ENCODE measurements at regions not wholly inside any gene's neighbourhood (a gene's known extent, or its start where the extent isn't known, plus 50 kb on each side); places are given as distances from the start of the nearest gene placed in this dataset.

GRCh38 chr9:108333530-108333983, 522.2 kb downstream of the ACTL7B start:
- no peak overlapping the region for H3K9ac ChIP-seq (ENCODE audit: low read depth in 1 of 2, low read length in 2 of 2)
- H3K27me3 ChIP-seq (ENCODE audit: control insufficient read depth in 4 of 4, insufficient read depth in 4 of 4, low read length in 3 of 4), result no peaks in the 10 kb centered on the region
- peaks cover 0 to under 1% (median 0%) of the 10 kb centered on the region in 4 donors for H3K9me3 ChIP-seq (ENCODE audit: control insufficient read depth in 4 of 4, low read length in 3 of 4)
- no peak for DNase-seq (ENCODE audit: low spot score)
- 21% methylated on average over 1 of the region's 1 CpG for WGBS
- no peak overlapping the region for H3K27ac ChIP-seq (ENCODE audit: low read depth in 1 of 2, low read length in 2 of 2)
- no peak for TF ChIP-seq MAX (IDR thresholded peaks at IDR 0.05)
- no peak for TF ChIP-seq REST (IDR thresholded peaks at IDR 0.05)
- TF ChIP-seq, protein P1, sequence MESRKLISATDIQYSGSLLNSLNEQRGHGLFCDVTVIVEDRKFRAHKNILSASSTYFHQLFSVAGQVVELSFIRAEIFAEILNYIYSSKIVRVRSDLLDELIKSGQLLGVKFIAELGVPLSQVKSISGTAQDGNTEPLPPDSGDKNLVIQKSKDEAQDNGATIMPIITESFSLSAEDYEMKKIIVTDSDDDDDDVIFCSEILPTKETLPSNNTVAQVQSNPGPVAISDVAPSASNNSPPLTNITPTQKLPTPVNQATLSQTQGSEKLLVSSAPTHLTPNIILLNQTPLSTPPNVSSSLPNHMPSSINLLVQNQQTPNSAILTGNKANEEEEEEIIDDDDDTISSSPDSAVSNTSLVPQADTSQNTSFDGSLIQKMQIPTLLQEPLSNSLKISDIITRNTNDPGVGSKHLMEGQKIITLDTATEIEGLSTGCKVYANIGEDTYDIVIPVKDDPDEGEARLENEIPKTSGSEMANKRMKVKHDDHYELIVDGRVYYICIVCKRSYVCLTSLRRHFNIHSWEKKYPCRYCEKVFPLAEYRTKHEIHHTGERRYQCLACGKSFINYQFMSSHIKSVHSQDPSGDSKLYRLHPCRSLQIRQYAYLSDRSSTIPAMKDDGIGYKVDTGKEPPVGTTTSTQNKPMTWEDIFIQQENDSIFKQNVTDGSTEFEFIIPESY (IDR thresholded peaks at IDR 0.05), result peak; percentile 35
- TF ChIP-seq, protein P2, sequence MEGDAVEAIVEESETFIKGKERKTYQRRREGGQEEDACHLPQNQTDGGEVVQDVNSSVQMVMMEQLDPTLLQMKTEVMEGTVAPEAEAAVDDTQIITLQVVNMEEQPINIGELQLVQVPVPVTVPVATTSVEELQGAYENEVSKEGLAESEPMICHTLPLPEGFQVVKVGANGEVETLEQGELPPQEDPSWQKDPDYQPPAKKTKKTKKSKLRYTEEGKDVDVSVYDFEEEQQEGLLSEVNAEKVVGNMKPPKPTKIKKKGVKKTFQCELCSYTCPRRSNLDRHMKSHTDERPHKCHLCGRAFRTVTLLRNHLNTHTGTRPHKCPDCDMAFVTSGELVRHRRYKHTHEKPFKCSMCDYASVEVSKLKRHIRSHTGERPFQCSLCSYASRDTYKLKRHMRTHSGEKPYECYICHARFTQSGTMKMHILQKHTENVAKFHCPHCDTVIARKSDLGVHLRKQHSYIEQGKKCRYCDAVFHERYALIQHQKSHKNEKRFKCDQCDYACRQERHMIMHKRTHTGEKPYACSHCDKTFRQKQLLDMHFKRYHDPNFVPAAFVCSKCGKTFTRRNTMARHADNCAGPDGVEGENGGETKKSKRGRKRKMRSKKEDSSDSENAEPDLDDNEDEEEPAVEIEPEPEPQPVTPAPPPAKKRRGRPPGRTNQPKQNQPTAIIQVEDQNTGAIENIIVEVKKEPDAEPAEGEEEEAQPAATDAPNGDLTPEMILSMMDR (IDR thresholded peaks at IDR 0.05; ENCODE audit: low read depth, low read length, missing input control), result no peak
- TF ChIP-seq RXRA (IDR thresholded peaks at IDR 0.05), result peak; percentile 15 to 64
- TF ChIP-seq RAD21 (IDR thresholded peaks at IDR 0.05), result peak in 1 of 2 donors; percentile 9
- TF ChIP-seq HNF4G (IDR thresholded peaks at IDR 0.05), result no peak
- TF ChIP-seq NR2F2 (IDR thresholded peaks at IDR 0.05), result no peak
- TF ChIP-seq JUND (IDR thresholded peaks at IDR 0.05), result peak in 1 of 2 donors; percentile 45
- no peak for TF ChIP-seq EGR1 (IDR thresholded peaks at IDR 0.05; ENCODE audit: low read depth in 2 of 2)
- peak in 1 of 2 donors; percentile 10 for TF ChIP-seq GABPA (IDR thresholded peaks at IDR 0.05 in 1 of 2, conservative IDR thresholded peaks at IDR 0.05 in 1 of 2)
- TF ChIP-seq SP1 (IDR thresholded peaks at IDR 0.05), result peak; percentile 32
- TF ChIP-seq, protein P3, sequence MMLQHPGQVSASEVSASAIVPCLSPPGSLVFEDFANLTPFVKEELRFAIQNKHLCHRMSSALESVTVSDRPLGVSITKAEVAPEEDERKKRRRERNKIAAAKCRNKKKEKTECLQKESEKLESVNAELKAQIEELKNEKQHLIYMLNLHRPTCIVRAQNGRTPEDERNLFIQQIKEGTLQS (IDR thresholded peaks at IDR 0.05), result no peak
- TF ChIP-seq FOXA2 (IDR thresholded peaks at IDR 0.05), result peak; percentile 49
- TF ChIP-seq YY1 (IDR thresholded peaks at IDR 0.05), result peak; percentile 21
- no peak for TF ChIP-seq TAF1 (conservative IDR thresholded peaks at IDR 0.05)
- peak; percentile 64 to 75 for TF ChIP-seq HNF4A (conservative IDR thresholded peaks at IDR 0.05)
- peak; percentile 30 for TF ChIP-seq FOXA1 (IDR thresholded peaks at IDR 0.05)
- H3K4me1 ChIP-seq (ENCODE audit: control insufficient read depth in 4 of 4, insufficient read depth in 4 of 4, low read length in 3 of 4), result peaks cover 0 to 10% (median 4%) of the 10 kb centered on the region in 4 donors
- H3K4me3 ChIP-seq (ENCODE audit: low read depth in 1 of 3, low read length in 3 of 3), result no peak overlapping the region
- no peaks in the 10 kb centered on the region for H3K36me3 ChIP-seq (ENCODE audit: control insufficient read depth in 4 of 4, insufficient read depth in 3 of 4, low read depth in 1 of 4, low read length in 3 of 4)
